GM21737 (cell line): ENCODE measurements at regions not wholly inside any gene's neighbourhood (a gene's known extent, or its start where the extent isn't known, plus 50 kb on each side); places are given as distances from the start of the nearest gene placed in this dataset.

Experiments used
- ATAC-seq: cut with Tn5 transposase; IDR thresholded peaks from one replicate; pipeline ENCODE4 v1.9.1; 2021; ENCODE audit warnings: mild to moderate bottlenecking, moderate library complexity; ENCODE audit not compliant: unreplicated experiment

- no peak for ATAC-seq
Measured at GRCh38 chr13:79740991-79741390, 260.0 kb downstream of the NDFIP2 start.

- ATAC-seq: no peak
Measured at GRCh38 chr13:79736356-79736755, 255.4 kb downstream of the NDFIP2 start.

- ATAC-seq: no peak
Measured at GRCh38 chr13:79735228-79735627, 254.3 kb downstream of the NDFIP2 start.

GRCh38 chr13:79727086-79727485 is 246.1 kb downstream of the NDFIP2 start:
- no peak for ATAC-seq

GRCh38 chr13:79725841-79726240 is 244.9 kb downstream of the NDFIP2 start:
- ATAC-seq: no peak

- ATAC-seq: no peak
Measured at GRCh38 chr13:79724348-79725103, 243.6 kb downstream of the NDFIP2 start.

- no peak for ATAC-seq
Measured at GRCh38 chr13:79723519-79724024, 242.6 kb downstream of the NDFIP2 start.

- no peak for ATAC-seq
Measured at GRCh38 chr13:79722885-79723445, 242.0 kb downstream of the NDFIP2 start.

- ATAC-seq: no peak
Measured at GRCh38 chr13:79716191-79716590, 235.2 kb downstream of the NDFIP2 start.

GRCh38 chr13:79711631-79712030 is 230.7 kb downstream of the NDFIP2 start:
- no peak for ATAC-seq

- ATAC-seq: no peak
Measured at GRCh38 chr13:79710376-79710775, 229.4 kb downstream of the NDFIP2 start.

- no peak for ATAC-seq
Measured at GRCh38 chr13:79709471-79709870, 228.5 kb downstream of the NDFIP2 start.

GRCh38 chr13:79703772-79704171 is 222.8 kb downstream of the NDFIP2 start:
- ATAC-seq: no peak

GRCh38 chr13:79695754-79696153 is 214.8 kb downstream of the NDFIP2 start:
- no peak for ATAC-seq

GRCh38 chr13:79692846-79693245 is 211.9 kb downstream of the NDFIP2 start:
- no peak for ATAC-seq

GRCh38 chr13:79691826-79692225 is 210.9 kb downstream of the NDFIP2 start:
- ATAC-seq: no peak

- no peak for ATAC-seq
Measured at GRCh38 chr13:79688741-79689140, 207.8 kb downstream of the NDFIP2 start.

- no peak for ATAC-seq
Measured at GRCh38 chr13:79686441-79686840, 205.5 kb downstream of the NDFIP2 start.

- ATAC-seq: no peak
Measured at GRCh38 chr13:79684371-79684770, 203.4 kb downstream of the NDFIP2 start.

- no peak for ATAC-seq
Measured at GRCh38 chr13:79682164-79682563, 201.2 kb downstream of the NDFIP2 start.

- ATAC-seq: no peak
Measured at GRCh38 chr13:79681069-79681468, 200.1 kb downstream of the NDFIP2 start.

GRCh38 chr13:79680485-79680884 is 199.5 kb downstream of the NDFIP2 start:
- no peak for ATAC-seq
